IMR-90 (cell line): ENCODE measurements at regions not wholly inside any gene's neighbourhood (a gene's known extent, or its start where the extent isn't known, plus 50 kb on each side); places are given as distances from the start of the nearest gene placed in this dataset.

Experiments
- BHLHE40 ChIP-seq: fragments of 150-350 bp; IDR thresholded peaks from 2 replicates; pipeline ENCODE4 v1.6.1; 2016; ENCODE audit warnings: mild to moderate bottlenecking, low read depth, low read length
- CHD1 ChIP-seq: IDR thresholded peaks from 2 replicates; pipeline ENCODE4 v1.6.1; 2012; ENCODE audit warnings: low read depth, low read length, improper control_type of control experiment
- CTCF ChIP-seq: conservative IDR thresholded peaks from 2 replicates; pipeline ENCODE4 v1.5.1; 2012; ENCODE audit warnings: mild to moderate bottlenecking, low read depth, low read length, improper control_type of control experiment
- FOS ChIP-seq: fragments of 150-350 bp; IDR thresholded peaks from 2 replicates; pipeline ENCODE4 v1.6.1; 2016; ENCODE audit warnings: low read depth, low read length
- MAFK ChIP-seq: IDR thresholded peaks from 2 replicates; pipeline ENCODE4 v1.6.1; 2012; ENCODE audit warnings: low read depth, low read length, improper control_type of control experiment
- MXI1 ChIP-seq: IDR thresholded peaks from 2 replicates; pipeline ENCODE4 v1.6.1; 2012; ENCODE audit warnings: low read depth, mild to moderate bottlenecking, low read length, moderate library complexity, borderline replicate concordance
- POLR2A ChIP-seq: IDR thresholded peaks from 2 replicates; pipeline ENCODE4 v1.6.1; 2012; ENCODE audit warnings: mild to moderate bottlenecking, low read depth, low read length
- RAD21 ChIP-seq: IDR thresholded peaks from 2 replicates; pipeline ENCODE4 v1.6.1; 2012; ENCODE audit warnings: low read length, improper control_type of control experiment
- RCOR1 ChIP-seq: IDR thresholded peaks from 2 replicates; pipeline ENCODE4 v1.6.1; 2012; ENCODE audit warnings: mild to moderate bottlenecking, low read length, improper control_type of control experiment; ENCODE audit not compliant: insufficient replicate concordance
- SMC3 ChIP-seq: fragments of 150-350 bp; IDR thresholded peaks from 2 replicates; pipeline ENCODE4 v1.6.1; 2016; ENCODE audit warnings: low read depth, mild to moderate bottlenecking, antibody characterized with exemption, low read length, moderate library complexity
- TF ChIP-seq, protein P1 (sequence below): fragments of 150-350 bp; IDR thresholded peaks from 2 replicates; pipeline ENCODE4 v1.6.1; 2017; ENCODE audit warnings: mild to moderate bottlenecking, antibody characterized with exemption, low read length, low read depth

DNA sequence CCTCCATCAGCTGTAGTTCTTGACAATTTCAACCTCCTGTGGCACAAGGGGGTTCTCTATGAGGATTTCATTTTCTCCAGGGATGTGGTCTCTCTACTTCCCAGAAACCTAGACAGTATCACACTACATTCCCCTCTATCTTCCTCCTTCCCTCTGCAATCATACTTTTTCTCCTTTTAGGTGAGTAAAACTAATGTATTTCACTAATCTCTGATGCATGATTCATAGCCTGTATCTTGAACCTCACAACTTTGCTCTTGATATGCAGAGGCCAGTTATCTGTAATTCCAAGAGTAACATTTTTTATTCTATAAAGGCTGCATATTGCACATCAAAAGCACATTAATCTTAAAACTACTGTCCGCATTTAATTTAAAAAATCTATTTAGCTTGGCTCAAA, 449.6 kb downstream of the RFPL4B start:
- TF ChIP-seq RCOR1, result no peak
- TF ChIP-seq POLR2A, result no peak
- no peak for TF ChIP-seq RAD21
- no peak for TF ChIP-seq CTCF
- TF ChIP-seq MXI1, result no peak
- TF ChIP-seq FOS, result no peak
- TF ChIP-seq, protein P1, sequence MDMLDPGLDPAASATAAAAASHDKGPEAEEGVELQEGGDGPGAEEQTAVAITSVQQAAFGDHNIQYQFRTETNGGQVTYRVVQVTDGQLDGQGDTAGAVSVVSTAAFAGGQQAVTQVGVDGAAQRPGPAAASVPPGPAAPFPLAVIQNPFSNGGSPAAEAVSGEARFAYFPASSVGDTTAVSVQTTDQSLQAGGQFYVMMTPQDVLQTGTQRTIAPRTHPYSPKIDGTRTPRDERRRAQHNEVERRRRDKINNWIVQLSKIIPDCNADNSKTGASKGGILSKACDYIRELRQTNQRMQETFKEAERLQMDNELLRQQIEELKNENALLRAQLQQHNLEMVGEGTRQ, result no peak
- TF ChIP-seq BHLHE40, result no peak
- no peak for TF ChIP-seq CHD1
- TF ChIP-seq MAFK, result no peak
- TF ChIP-seq SMC3, result no peak
